IPS-NIHi7 (cell line): ENCODE measurements at regions not wholly inside any gene's neighbourhood (a gene's known extent, or its start where the extent isn't known, plus 50 kb on each side); places are given as distances from the start of the nearest gene placed in this dataset.
"Not testable (repeated sequence)": the region's sequence is repeated elsewhere in the genome, so short reads cannot be mapped to it uniquely, and the experiment has no call there.

Source experiments
- DNase-seq: peaks from one replicate; pipeline ENCODE4 v3.0.0; 2012; ENCODE audit warnings: mixed read lengths; ENCODE audit errors: extremely low spot score

- DNase-seq: no peak
Measured at GRCh38 chr1:91605566-91605965, 104.9 kb downstream of the CDC7 start.

GRCh38 chr1:91606546-91607078 lies 106.0 kb downstream of the CDC7 start:
- DNase-seq: no peak

- not testable (repeated sequence) for DNase-seq
Measured at GRCh38 chr1:91607686-91608085, 107.0 kb downstream of the CDC7 start.

- no peak for DNase-seq
Measured at GRCh38 chr1:91608876-91609275, 108.2 kb downstream of the CDC7 start.

- no peak for DNase-seq
Measured at GRCh38 chr1:91609551-91609950, 108.9 kb downstream of the CDC7 start.

GRCh38 chr1:91610102-91610501 lies 109.5 kb downstream of the CDC7 start:
- no peak for DNase-seq

- no peak for DNase-seq
Measured at GRCh38 chr1:91610789-91611188, 110.1 kb downstream of the CDC7 start.

- peak; percentile 33 for DNase-seq
Measured at GRCh38 chr1:91611483-91611917, 110.8 kb downstream of the CDC7 start.

GRCh38 chr1:91613595-91613994 lies 112.9 kb downstream of the CDC7 start:
- DNase-seq: no peak

- DNase-seq: no peak
Measured at GRCh38 chr1:91616712-91617111, 116.1 kb downstream of the CDC7 start.

GRCh38 chr1:91617285-91617765 lies 116.7 kb downstream of the CDC7 start:
- DNase-seq: peak; percentile 78

- DNase-seq: no peak
Measured at GRCh38 chr1:91619881-91620280, 119.2 kb downstream of the CDC7 start.

- no peak for DNase-seq
Measured at GRCh38 chr1:91621360-91621759, 120.7 kb downstream of the CDC7 start.

- DNase-seq: no peak
Measured at GRCh38 chr1:91621907-91622306, 121.3 kb downstream of the CDC7 start.

GRCh38 chr1:91622616-91623015 lies 122.0 kb downstream of the CDC7 start:
- DNase-seq: no peak

- DNase-seq: no peak
Measured at GRCh38 chr1:91623020-91623419, 122.4 kb downstream of the CDC7 start.

GRCh38 chr1:91624331-91624730 lies 123.7 kb downstream of the CDC7 start:
- DNase-seq: no peak
